ENCODE measurements at regions not wholly inside any gene's neighbourhood (a gene's known extent, or its start where the extent isn't known, plus 50 kb on each side); places are given as distances from the start of the nearest gene placed in this dataset.

DNA sequence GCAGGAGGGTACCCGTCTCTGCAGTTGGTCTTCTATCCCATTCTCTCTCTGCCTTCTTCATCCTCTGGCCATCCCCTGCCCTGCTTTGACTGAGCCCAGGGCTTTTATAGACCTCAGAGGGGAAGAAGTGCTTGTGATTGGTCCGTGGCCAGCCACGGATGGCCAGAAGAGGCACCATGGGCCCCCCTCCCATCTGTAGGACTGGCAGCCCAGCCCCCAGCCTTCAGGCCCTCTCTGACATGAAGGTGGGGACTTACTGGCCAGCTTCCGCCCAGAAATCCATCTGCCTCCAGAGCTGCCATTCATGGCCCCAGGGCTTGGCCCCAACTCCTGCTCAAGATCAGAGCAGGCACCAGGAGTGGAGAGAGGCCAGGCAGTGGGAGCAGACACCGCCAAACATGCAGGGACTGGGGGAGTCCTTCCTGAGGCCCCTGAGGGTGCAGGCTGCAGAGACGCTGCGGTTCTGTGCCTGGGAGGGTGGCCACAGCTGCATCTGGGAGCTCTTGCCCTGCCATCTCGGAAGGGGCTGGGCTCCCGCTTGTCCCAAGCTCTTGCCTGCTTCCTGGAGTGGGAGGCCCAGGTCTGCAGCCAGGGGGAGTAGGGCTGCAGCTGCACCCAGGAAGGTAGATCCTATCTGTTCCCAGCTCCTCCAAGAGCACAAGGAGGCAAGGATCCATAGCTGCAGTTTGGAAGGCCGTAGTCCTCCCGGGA lies 698.6 kb upstream of the B3GALT2 start:
- TF ChIP-seq, protein P1, sequence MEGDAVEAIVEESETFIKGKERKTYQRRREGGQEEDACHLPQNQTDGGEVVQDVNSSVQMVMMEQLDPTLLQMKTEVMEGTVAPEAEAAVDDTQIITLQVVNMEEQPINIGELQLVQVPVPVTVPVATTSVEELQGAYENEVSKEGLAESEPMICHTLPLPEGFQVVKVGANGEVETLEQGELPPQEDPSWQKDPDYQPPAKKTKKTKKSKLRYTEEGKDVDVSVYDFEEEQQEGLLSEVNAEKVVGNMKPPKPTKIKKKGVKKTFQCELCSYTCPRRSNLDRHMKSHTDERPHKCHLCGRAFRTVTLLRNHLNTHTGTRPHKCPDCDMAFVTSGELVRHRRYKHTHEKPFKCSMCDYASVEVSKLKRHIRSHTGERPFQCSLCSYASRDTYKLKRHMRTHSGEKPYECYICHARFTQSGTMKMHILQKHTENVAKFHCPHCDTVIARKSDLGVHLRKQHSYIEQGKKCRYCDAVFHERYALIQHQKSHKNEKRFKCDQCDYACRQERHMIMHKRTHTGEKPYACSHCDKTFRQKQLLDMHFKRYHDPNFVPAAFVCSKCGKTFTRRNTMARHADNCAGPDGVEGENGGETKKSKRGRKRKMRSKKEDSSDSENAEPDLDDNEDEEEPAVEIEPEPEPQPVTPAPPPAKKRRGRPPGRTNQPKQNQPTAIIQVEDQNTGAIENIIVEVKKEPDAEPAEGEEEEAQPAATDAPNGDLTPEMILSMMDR (IDR thresholded peaks at IDR 0.05), result no peak
- TF ChIP-seq POLR2A (IDR thresholded peaks at IDR 0.05), result no peak
